SK-N-MC (cell line): ENCODE measurements at regions not wholly inside any gene's neighbourhood (a gene's known extent, or its start where the extent isn't known, plus 50 kb on each side); places are given as distances from the start of the nearest gene placed in this dataset.

Source experiments
- DNase-seq: peaks from one replicate; pipeline ENCODE4 v3.0.0-alpha.2; 2011; ENCODE audit warnings: low read depth, low spot score
- H3K27ac ChIP-seq: fragments of 200-600 bp; sonication (generic); 2 replicates; pipeline ENCODE4 v1.5.1; 2016; ENCODE audit warnings: mixed run types
- H3K36me3 ChIP-seq: fragments of 200-600 bp; sonication (generic); 2 replicates; pipeline ENCODE4 v1.6.1; 2017; ENCODE audit warnings: antibody characterized with exemption, low read length, mixed read lengths; ENCODE audit not compliant: insufficient read depth
- H3K4me3 ChIP-seq: fragments of 200-600 bp; sonication (generic); 2 replicates; pipeline ENCODE4 v1.5.1; 2016
- H3K9ac ChIP-seq: fragments of 200-600 bp; sonication (generic); 2 replicates; pipeline ENCODE4 v1.8.0; 2017; ENCODE audit warnings: mixed run types, mixed read lengths; ENCODE audit not compliant: insufficient read length
- H3K9me3 ChIP-seq: fragments of 200-600 bp; sonication (generic); 2 replicates; pipeline ENCODE4 v1.6.1; 2017; ENCODE audit warnings: low read depth, mild to moderate bottlenecking, antibody characterized with exemption, low read length, moderate library complexity, mixed read lengths
- EZH2 ChIP-seq: fragments of 200-600 bp; sonication (generic); IDR thresholded peaks from one replicate; pipeline ENCODE4 v1.6.1; 2017; ENCODE audit warnings: antibody characterized with exemption
- FOXP2 ChIP-seq: optimal IDR thresholded peaks from 2 replicates; pipeline ENCODE3; 2011; ENCODE audit warnings: mild to moderate bottlenecking, moderate library complexity; ENCODE audit not compliant: insufficient read depth; ENCODE audit errors: extremely low read length, control extremely low read depth
- POLR2AphosphoS5 ChIP-seq: IDR thresholded peaks from 2 replicates; pipeline ENCODE4 v1.6.1; 2012; ENCODE audit warnings: mild to moderate bottlenecking, low read depth, low read length, borderline replicate concordance

- H3K36me3 ChIP-seq, result no peaks in the 10 kb centered on the region
- H3K4me3 ChIP-seq, result no peak overlapping the region
- no peaks in the 10 kb centered on the region for H3K9me3 ChIP-seq
- no peak for DNase-seq
- no peak overlapping the region for H3K27ac ChIP-seq
- H3K9ac ChIP-seq, result no peak overlapping the region
- TF ChIP-seq FOXP2 (no peak), EZH2 (no peak), POLR2AphosphoS5 (no peak)
Observed at GRCh38 chr18:27707201-27707600, 469.7 kb downstream of the CDH2 start.

- H3K4me3 ChIP-seq, result no peak overlapping the region
- no peak for TF ChIP-seq EZH2
- no peak for TF ChIP-seq POLR2AphosphoS5
- TF ChIP-seq FOXP2, result no peak
- H3K9ac ChIP-seq, result no peak overlapping the region
- no peaks in the 10 kb centered on the region for H3K36me3 ChIP-seq
- DNase-seq, result no peak
- no peaks in the 10 kb centered on the region for H3K9me3 ChIP-seq
- no peak overlapping the region for H3K27ac ChIP-seq
Observed at GRCh38 chr18:27704736-27705361, 472.1 kb downstream of the CDH2 start.

GRCh38 chr18:27699137-27699536 is 477.8 kb downstream of the CDH2 start:
- no peak for DNase-seq
- H3K36me3 ChIP-seq, result no peaks in the 10 kb centered on the region
- H3K9me3 ChIP-seq, result no peaks in the 10 kb centered on the region
- TF ChIP-seq EZH2 (no peak), FOXP2 (no peak), POLR2AphosphoS5 (no peak)
- H3K4me3 ChIP-seq, result no peak overlapping the region
- H3K9ac ChIP-seq, result no peak overlapping the region
- no peak overlapping the region for H3K27ac ChIP-seq

GRCh38 chr18:27696148-27696547 is 480.8 kb downstream of the CDH2 start:
- Histone ChIP-seq H3K9ac (no peak overlapping the region), H3K4me3 (no peak overlapping the region), H3K9me3 (no peaks in the 10 kb centered on the region), H3K36me3 (no peaks in the 10 kb centered on the region), H3K27ac (no peak overlapping the region)
- TF ChIP-seq FOXP2, result no peak
- no peak for TF ChIP-seq POLR2AphosphoS5
- TF ChIP-seq EZH2, result no peak
- no peak for DNase-seq

- DNase-seq, result no peak
- TF ChIP-seq EZH2 (no peak), FOXP2 (no peak), POLR2AphosphoS5 (no peak)
- H3K36me3 ChIP-seq, result no peaks in the 10 kb centered on the region
Observed at GRCh38 chr18:27695503-27695902, 481.4 kb downstream of the CDH2 start.

GRCh38 chr18:27695052-27695451 is 481.9 kb downstream of the CDH2 start:
- Histone ChIP-seq H3K36me3 (no peaks in the 10 kb centered on the region), H3K27ac (no peak overlapping the region), H3K9ac (no peak overlapping the region), H3K9me3 (no peaks in the 10 kb centered on the region), H3K4me3 (no peak overlapping the region)
- TF ChIP-seq POLR2AphosphoS5, result no peak
- TF ChIP-seq EZH2, result no peak
- no peak for TF ChIP-seq FOXP2
- no peak for DNase-seq

More at GRCh38 chr18:27695503-27695902, 481.4 kb downstream of the CDH2 start:
- no peak overlapping the region for H3K9ac ChIP-seq
- no peak overlapping the region for H3K4me3 ChIP-seq
- no peaks in the 10 kb centered on the region for H3K9me3 ChIP-seq
- H3K27ac ChIP-seq, result no peak overlapping the region

- H3K9me3 ChIP-seq, result peaks cover 3% of the 10 kb centered on the region; the same call in 1 of the 2 replicates
- H3K4me3 ChIP-seq, result no peak overlapping the region
- no peak for TF ChIP-seq FOXP2
- TF ChIP-seq EZH2, result no peak
- no peak for TF ChIP-seq POLR2AphosphoS5
- H3K27ac ChIP-seq, result no peak overlapping the region
- no peak overlapping the region for H3K9ac ChIP-seq
- no peaks in the 10 kb centered on the region for H3K36me3 ChIP-seq
- DNase-seq, result no peak
Observed at GRCh38 chr18:27688581-27688980, 488.3 kb downstream of the CDH2 start.

GRCh38 chr18:27687351-27687979 is 489.5 kb downstream of the CDH2 start:
- TF ChIP-seq EZH2 (no peak), FOXP2 (no peak), POLR2AphosphoS5 (no peak)
- peaks cover 3% of the 10 kb centered on the region; the same call in 1 of the 2 replicates for H3K9me3 ChIP-seq
- no peak for DNase-seq
- H3K4me3 ChIP-seq, result no peak overlapping the region
- H3K27ac ChIP-seq, result no peak overlapping the region
- no peaks in the 10 kb centered on the region for H3K36me3 ChIP-seq
- H3K9ac ChIP-seq, result no peak overlapping the region
